Gastroesophageal sphincter (tissue), 4 donors: ENCODE measurements at regions not wholly inside any gene's neighbourhood (a gene's known extent, or its start where the extent isn't known, plus 50 kb on each side); places are given as distances from the start of the nearest gene placed in this dataset.

Source experiments
- ATAC-seq: fragments of 150-250 bp; one replicate; pipeline ENCODE4 v1.9.1; 2016; ENCODE audit warnings: mild to moderate bottlenecking, moderate library complexity
- H3K27ac ChIP-seq, 4 donors: fragments of 200-600 bp; sonication (generic) in 3 of 4; 1 replicate in 3 of 4; 2 replicates in 1 of 4; pipeline ENCODE4 v1.5.1; 2016 to 2019
- H3K27me3 ChIP-seq: fragments of 200-600 bp; sonication (generic); one replicate; pipeline ENCODE4 v1.5.1; 2019
- H3K36me3 ChIP-seq, 2 donors: fragments of 200-600 bp; sonication (generic); one replicate each; pipeline ENCODE4 v1.5.1; 2019; ENCODE audit warnings: control low read depth in 1 of 2
- H3K4me1 ChIP-seq, 3 donors: fragments of 200-600 bp; sonication (generic); 1 replicate in 2 of 3; 2 replicates in 1 of 3; pipeline ENCODE4 v1.5.1; 2016 to 2019; ENCODE audit warnings: control low read depth in 2 of 3
- H3K4me3 ChIP-seq, 2 donors: fragments of 200-600 bp; sonication (generic); one replicate each; pipeline ENCODE4 v1.5.1; 2019; ENCODE audit warnings: mild to moderate bottlenecking in 1 of 2, moderate library complexity in 1 of 2
- H3K9me3 ChIP-seq, 3 donors: fragments of 200-600 bp; sonication (generic); one replicate each; pipeline ENCODE4 v1.5.1; 2017 to 2019; ENCODE audit warnings: control low read depth in 2 of 3
- EP300 ChIP-seq: sonication (generic); formaldehyde crosslinking; IDR thresholded peaks from one replicate; pipeline ENCODE4 v1.6.1; 2017; ENCODE audit warnings: antibody characterized with exemption, mild to moderate bottlenecking
- POLR2A ChIP-seq, 2 donors: fragments of 450-650 bp; IDR thresholded peaks; one replicate each; pipeline ENCODE4 v1.6.1; 2017; ENCODE audit warnings: antibody characterized with exemption in 2 of 2, mild to moderate bottlenecking in 2 of 2, moderate library complexity in 1 of 2
- POLR2AphosphoS5 ChIP-seq: sonication (generic); formaldehyde crosslinking; IDR thresholded peaks from one replicate; pipeline ENCODE4 v1.6.1; 2017; ENCODE audit warnings: antibody characterized with exemption
- WGBS, 2 donors: methylation state at CpG; one replicate each; pipeline ENCODE4 v1.1.5; 2018; ENCODE audit warnings: low coverage in 1 of 2; 5-methylcytosine and 5-hydroxymethylcytosine counted together
- TF ChIP-seq, protein P1 (sequence below), 4 experiments: fragments of 200-600 bp in 2 of 4; fragments of 450-650 bp in 2 of 4; sonication (generic) in 1 of 4; IDR thresholded peaks; one replicate each; pipeline ENCODE4 v1.5.1; 2017 to 2019; ENCODE audit warnings: antibody characterized with exemption in 4 of 4, mild to moderate bottlenecking in 2 of 4, moderate library complexity in 2 of 4

DNA sequence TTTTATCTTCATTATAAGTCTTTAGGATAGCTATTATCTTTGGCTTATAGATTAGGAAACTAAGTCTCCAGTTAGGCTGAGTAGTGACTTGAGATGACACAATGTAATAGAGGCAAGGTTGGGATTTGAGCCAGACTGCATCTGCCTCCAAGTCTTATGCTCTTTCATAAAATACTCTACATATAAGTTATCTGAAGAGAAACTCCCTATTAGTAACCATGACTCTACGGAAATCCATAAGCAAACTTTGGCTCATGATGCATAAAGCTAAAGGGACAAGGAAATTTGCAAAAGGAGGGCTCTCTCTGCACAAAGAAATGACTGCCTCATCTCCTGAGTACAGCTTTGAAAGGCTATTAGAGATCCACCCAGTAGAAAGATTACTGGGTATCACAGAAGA lies 77.6 kb upstream of the FRMD4B start:
- Histone ChIP-seq H3K36me3 (no peaks in the 10 kb centered on the region), H3K27me3 (no peaks in the 10 kb centered on the region), H3K9me3 (no peaks in the 10 kb centered on the region), H3K4me3 (no peak overlapping the region), H3K4me1 (no peaks in the 10 kb centered on the region), H3K27ac (no peak overlapping the region)
- no peak for ATAC-seq
- 100% methylated on average over 1 of the region's 1 CpG; no CpG with 5 or more reads in 1 of the 2 donors for WGBS, 2 donors
- TF ChIP-seq POLR2AphosphoS5 = no peak
- TF ChIP-seq, protein P1, sequence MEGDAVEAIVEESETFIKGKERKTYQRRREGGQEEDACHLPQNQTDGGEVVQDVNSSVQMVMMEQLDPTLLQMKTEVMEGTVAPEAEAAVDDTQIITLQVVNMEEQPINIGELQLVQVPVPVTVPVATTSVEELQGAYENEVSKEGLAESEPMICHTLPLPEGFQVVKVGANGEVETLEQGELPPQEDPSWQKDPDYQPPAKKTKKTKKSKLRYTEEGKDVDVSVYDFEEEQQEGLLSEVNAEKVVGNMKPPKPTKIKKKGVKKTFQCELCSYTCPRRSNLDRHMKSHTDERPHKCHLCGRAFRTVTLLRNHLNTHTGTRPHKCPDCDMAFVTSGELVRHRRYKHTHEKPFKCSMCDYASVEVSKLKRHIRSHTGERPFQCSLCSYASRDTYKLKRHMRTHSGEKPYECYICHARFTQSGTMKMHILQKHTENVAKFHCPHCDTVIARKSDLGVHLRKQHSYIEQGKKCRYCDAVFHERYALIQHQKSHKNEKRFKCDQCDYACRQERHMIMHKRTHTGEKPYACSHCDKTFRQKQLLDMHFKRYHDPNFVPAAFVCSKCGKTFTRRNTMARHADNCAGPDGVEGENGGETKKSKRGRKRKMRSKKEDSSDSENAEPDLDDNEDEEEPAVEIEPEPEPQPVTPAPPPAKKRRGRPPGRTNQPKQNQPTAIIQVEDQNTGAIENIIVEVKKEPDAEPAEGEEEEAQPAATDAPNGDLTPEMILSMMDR (IDR thresholded peaks at IDR 0.05) = no peak
- TF ChIP-seq POLR2A (IDR thresholded peaks at IDR 0.05) = no peak
- no peak for TF ChIP-seq EP300

DNA sequence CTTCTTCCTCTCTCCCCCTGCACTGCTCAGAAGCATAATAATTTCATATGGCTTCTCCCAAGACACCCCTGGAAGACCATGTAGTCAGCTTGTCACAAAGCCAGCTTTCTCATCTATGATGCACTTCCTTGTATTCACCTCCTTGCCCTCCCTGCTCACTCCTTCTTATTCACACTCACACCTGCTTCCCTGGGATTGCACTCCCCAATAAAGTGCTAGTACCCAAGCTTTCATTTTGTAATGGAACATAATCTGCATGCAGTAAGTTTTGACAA lies 76.9 kb upstream of the FRMD4B start:
- Histone ChIP-seq H3K4me3 (no peak overlapping the region), H3K36me3 (no peaks in the 10 kb centered on the region), H3K27ac (no peak overlapping the region), H3K9me3 (no peaks in the 10 kb centered on the region), H3K4me1 (no peaks in the 10 kb centered on the region), H3K27me3 (no peaks in the 10 kb centered on the region)
- no peak for ATAC-seq
- TF ChIP-seq, protein P1 (IDR thresholded peaks at IDR 0.05) = no peak

- Histone ChIP-seq H3K4me3 (no peak overlapping the region), H3K4me1 (no peaks in the 10 kb centered on the region), H3K27ac (no peak overlapping the region), H3K9me3 (no peaks in the 10 kb centered on the region), H3K27me3 (no peaks in the 10 kb centered on the region), H3K36me3 (no peaks in the 10 kb centered on the region)
- TF ChIP-seq EP300 (no peak), POLR2AphosphoS5 (no peak), POLR2A (IDR thresholded peaks at IDR 0.05) (no peak)
- TF ChIP-seq, protein P1 (IDR thresholded peaks at IDR 0.05) = no peak
- ATAC-seq = no peak
- WGBS, 2 donors = 81 to 88% methylated on average over 4 to 6 of the region's 6 CpGs
These were observed 76.3 kb upstream of the FRMD4B start for GRCh38 chr3:69462022-69462825.

DNA sequence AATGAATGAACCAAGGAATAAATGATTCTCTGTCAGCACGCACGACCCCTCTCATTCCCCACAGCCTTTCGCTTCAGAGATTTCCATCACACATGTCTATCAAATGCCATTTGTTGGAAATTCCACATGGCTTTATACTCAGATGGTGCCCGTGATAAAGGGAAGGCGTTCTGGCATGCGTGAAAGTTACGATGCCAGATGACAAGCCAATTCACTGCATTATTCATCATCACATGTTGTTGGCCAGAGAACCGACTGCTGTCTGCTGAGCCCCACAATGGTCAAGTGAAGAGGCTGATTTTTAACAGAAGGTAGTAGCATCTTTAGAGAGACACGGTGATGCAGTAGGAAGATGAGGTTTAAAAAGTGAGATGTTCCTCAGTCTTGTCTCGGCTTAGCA lies 74.1 kb upstream of the FRMD4B start:
- no peak overlapping the region for H3K27ac ChIP-seq
- H3K36me3 ChIP-seq = no peaks in the 10 kb centered on the region
- no peak overlapping the region for H3K4me3 ChIP-seq
- no peaks in the 10 kb centered on the region for H3K9me3 ChIP-seq
- no peaks in the 10 kb centered on the region for H3K4me1 ChIP-seq
- 77 to 86% methylated on average over 7 to 9 of the region's 10 CpGs for WGBS, 2 donors
- ATAC-seq = no peak
- no peak for TF ChIP-seq POLR2A (IDR thresholded peaks at IDR 0.05)
- TF ChIP-seq EP300 = no peak
- no peak for TF ChIP-seq POLR2AphosphoS5
- TF ChIP-seq, protein P1 (IDR thresholded peaks at IDR 0.05) = no peak
- no peaks in the 10 kb centered on the region for H3K27me3 ChIP-seq

DNA sequence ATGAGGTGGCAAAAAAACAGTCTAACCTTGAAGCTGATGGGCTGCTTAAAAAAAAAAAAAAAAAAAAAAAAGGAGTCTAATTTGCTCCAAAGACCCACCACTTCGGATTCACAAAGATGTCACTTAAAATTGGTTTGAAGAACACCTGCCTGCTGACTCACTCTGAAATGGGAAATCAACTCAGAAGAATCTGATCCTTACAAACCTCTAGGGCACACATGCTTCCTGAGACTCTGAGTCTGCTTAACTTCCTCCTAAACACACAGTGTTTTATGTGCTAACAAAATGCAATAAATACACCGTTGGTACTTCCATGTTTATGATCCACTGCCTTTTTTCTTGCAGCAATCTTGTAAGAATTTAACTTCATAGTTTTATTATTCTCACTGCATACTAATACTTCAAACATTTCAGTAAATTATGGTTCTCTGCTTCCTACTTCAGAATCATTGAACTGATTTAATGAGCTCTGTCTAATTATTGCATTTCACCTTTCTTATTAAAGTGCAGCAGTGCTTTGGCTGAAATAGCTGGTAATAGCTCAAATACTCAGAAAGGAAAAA lies 73.0 kb upstream of the FRMD4B start:
- TF ChIP-seq POLR2AphosphoS5 (no peak), POLR2A (IDR thresholded peaks at IDR 0.05) (no peak), EP300 (no peak)
- TF ChIP-seq, protein P1 (IDR thresholded peaks at IDR 0.05) = no peak
- WGBS, 2 donors = 19 to 44% methylated on average over 2 of the region's 2 CpGs
- no peak for ATAC-seq
- Histone ChIP-seq H3K9me3 (no peaks in the 10 kb centered on the region), H3K4me1 (no peaks in the 10 kb centered on the region), H3K27me3 (no peaks in the 10 kb centered on the region), H3K36me3 (no peaks in the 10 kb centered on the region), H3K27ac (no peak overlapping the region), H3K4me3 (no peak overlapping the region)
